ENCODE measurements at regions not wholly inside any gene's neighbourhood (a gene's known extent, or its start where the extent isn't known, plus 50 kb on each side); places are given as distances from the start of the nearest gene placed in this dataset.

DNA sequence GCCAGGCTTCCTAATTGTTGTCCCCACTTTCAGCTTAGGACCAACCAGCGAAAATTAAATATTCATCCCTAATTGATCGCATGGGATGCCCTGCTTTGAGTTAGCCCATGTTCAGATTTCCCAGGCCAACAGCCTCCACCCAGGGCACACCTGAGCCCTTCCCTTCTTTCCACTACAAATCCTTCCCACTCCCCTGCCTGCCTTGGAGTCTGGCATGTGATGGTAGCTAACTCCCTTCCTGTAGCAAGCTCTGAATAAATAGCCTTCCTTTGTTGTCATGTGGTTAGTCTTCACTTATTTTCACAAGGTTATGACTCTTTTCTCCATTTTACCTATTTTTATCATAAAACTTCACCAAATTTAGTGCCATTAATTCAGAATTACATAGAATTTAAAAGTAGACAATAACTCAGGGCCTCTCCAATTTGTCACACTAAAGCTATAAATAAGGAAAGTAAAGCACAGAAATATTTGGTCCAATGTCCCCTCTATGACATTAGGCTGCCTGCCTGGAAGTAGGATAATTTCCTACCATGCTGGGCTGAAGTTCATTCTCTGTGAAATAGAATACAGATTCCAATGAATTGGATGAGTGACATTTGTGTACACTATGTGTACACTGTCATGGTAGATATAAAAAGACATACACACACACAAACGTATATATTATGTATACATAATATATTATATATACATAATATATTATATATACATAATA, 166.4 kb upstream of the CPEB2 start (continued):
- TF ChIP-seq, protein P1, sequence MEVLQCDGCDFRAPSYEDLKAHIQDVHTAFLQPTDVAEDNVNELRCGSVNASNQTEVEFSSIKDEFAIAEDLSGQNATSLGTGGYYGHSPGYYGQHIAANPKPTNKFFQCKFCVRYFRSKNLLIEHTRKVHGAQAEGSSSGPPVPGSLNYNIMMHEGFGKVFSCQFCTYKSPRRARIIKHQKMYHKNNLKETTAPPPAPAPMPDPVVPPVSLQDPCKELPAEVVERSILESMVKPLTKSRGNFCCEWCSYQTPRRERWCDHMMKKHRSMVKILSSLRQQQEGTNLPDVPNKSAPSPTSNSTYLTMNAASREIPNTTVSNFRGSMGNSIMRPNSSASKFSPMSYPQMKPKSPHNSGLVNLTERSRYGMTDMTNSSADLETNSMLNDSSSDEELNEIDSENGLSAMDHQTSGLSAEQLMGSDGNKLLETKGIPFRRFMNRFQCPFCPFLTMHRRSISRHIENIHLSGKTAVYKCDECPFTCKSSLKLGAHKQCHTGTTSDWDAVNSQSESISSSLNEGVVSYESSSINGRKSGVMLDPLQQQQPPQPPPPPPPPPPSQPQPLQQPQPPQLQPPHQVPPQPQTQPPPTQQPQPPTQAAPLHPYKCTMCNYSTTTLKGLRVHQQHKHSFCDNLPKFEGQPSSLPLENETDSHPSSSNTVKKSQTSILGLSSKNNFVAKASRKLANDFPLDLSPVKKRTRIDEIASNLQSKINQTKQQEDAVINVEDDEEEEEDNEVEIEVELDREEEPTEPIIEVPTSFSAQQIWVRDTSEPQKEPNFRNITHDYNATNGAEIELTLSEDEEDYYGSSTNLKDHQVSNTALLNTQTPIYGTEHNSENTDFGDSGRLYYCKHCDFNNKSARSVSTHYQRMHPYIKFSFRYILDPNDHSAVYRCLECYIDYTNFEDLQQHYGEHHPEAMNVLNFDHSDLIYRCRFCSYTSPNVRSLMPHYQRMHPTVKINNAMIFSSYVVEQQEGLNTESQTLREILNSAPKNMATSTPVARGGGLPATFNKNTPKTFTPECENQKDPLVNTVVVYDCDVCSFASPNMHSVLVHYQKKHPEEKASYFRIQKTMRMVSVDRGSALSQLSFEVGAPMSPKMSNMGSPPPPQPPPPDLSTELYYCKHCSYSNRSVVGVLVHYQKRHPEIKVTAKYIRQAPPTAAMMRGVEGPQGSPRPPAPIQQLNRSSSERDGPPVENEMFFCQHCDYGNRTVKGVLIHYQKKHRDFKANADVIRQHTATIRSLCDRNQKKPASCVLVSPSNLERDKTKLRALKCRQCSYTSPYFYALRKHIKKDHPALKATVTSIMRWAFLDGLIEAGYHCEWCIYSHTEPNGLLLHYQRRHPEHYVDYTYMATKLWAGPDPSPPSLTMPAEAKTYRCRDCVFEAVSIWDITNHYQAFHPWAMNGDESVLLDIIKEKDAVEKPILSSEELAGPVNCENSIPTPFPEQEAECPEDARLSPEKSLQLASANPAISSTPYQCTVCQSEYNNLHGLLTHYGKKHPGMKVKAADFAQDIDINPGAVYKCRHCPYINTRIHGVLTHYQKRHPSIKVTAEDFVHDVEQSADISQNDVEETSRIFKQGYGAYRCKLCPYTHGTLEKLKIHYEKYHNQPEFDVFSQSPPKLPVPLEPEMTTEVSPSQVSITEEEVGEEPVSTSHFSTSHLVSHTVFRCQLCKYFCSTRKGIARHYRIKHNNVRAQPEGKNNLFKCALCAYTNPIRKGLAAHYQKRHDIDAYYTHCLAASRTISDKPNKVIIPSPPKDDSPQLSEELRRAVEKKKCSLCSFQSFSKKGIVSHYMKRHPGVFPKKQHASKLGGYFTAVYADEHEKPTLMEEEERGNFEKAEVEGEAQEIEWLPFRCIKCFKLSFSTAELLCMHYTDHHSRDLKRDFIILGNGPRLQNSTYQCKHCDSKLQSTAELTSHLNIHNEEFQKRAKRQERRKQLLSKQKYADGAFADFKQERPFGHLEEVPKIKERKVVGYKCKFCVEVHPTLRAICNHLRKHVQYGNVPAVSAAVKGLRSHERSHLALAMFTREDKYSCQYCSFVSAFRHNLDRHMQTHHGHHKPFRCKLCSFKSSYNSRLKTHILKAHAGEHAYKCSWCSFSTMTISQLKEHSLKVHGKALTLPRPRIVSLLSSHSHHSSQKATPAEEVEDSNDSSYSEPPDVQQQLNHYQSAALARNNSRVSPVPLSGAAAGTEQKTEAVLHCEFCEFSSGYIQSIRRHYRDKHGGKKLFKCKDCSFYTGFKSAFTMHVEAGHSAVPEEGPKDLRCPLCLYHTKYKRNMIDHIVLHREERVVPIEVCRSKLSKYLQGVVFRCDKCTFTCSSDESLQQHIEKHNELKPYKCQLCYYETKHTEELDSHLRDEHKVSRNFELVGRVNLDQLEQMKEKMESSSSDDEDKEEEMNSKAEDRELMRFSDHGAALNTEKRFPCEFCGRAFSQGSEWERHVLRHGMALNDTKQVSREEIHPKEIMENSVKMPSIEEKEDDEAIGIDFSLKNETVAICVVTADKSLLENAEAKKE (CRISPR knock-in tag; IDR thresholded peaks at IDR 0.05), result no peak
- TF ChIP-seq ZNF331 (CRISPR knock-in tag; IDR thresholded peaks at IDR 0.05; ENCODE audit: low read depth) (no peak), CTCF (conservative IDR thresholded peaks at IDR 0.05; ENCODE audit: low read depth in 2 of 2) (no peak), STAT1 (IDR thresholded peaks at IDR 0.05; ENCODE audit: unreplicated experiment) (no peak), EZH2 (IDR thresholded peaks at IDR 0.05; ENCODE audit: low read depth, unreplicated experiment) (no peak), JUNB (IDR thresholded peaks at IDR 0.05; ENCODE audit: unreplicated experiment) (no peak), POLR2AphosphoS5 (IDR thresholded peaks at IDR 0.05; ENCODE audit: low read depth) (no peak), ZNF114 (CRISPR knock-in tag; IDR thresholded peaks at IDR 0.05) (no peak)
- TF ChIP-seq, protein P2, sequence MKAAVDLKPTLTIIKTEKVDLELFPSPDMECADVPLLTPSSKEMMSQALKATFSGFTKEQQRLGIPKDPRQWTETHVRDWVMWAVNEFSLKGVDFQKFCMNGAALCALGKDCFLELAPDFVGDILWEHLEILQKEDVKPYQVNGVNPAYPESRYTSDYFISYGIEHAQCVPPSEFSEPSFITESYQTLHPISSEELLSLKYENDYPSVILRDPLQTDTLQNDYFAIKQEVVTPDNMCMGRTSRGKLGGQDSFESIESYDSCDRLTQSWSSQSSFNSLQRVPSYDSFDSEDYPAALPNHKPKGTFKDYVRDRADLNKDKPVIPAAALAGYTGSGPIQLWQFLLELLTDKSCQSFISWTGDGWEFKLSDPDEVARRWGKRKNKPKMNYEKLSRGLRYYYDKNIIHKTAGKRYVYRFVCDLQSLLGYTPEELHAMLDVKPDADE (IDR thresholded peaks at IDR 0.05), result no peak

Measured in GM23338 (cell line).